DND-41 (cell line): ENCODE measurements at regions not wholly inside any gene's neighbourhood (a gene's known extent, or its start where the extent isn't known, plus 50 kb on each side); places are given as distances from the start of the nearest gene placed in this dataset.

ENCODE experiments used
- EZH2 ChIP-seq: IDR thresholded peaks from 3 replicates; pipeline ENCODE4 v1.6.1; 2012; ENCODE audit warnings: borderline replicate concordance, low read depth, mild to moderate bottlenecking, moderate library complexity, low read length, inconsistent platforms; ENCODE audit not compliant: severe bottlenecking
- TF ChIP-seq, protein P1 (sequence below): IDR thresholded peaks from 2 replicates; pipeline ENCODE4 v1.5.1; 2012; ENCODE audit warnings: borderline replicate concordance, low read length, moderate library complexity, mild to moderate bottlenecking; ENCODE audit not compliant: poor library complexity, severe bottlenecking; ENCODE audit errors: extremely low read depth

DNA sequence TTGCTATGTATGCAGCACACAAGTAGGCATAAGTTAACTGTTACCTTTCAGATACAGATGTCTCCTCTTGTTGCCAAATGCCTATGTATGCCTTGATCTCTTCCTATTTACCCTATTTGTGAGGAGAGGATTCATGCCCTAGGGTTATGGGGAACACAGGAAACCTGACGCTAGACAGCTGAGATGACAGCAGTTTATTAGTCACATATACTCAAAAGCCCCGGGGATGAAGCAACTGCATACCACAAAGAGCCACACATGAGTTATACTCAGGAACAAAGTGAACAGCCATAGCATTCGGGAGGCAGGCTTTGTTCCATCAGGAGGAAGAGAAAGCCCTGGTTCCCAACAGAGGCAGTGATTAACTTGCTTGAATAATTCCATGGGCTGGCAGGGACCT, 1011.7 kb upstream of the PCDH7 start:
- TF ChIP-seq, protein P1, sequence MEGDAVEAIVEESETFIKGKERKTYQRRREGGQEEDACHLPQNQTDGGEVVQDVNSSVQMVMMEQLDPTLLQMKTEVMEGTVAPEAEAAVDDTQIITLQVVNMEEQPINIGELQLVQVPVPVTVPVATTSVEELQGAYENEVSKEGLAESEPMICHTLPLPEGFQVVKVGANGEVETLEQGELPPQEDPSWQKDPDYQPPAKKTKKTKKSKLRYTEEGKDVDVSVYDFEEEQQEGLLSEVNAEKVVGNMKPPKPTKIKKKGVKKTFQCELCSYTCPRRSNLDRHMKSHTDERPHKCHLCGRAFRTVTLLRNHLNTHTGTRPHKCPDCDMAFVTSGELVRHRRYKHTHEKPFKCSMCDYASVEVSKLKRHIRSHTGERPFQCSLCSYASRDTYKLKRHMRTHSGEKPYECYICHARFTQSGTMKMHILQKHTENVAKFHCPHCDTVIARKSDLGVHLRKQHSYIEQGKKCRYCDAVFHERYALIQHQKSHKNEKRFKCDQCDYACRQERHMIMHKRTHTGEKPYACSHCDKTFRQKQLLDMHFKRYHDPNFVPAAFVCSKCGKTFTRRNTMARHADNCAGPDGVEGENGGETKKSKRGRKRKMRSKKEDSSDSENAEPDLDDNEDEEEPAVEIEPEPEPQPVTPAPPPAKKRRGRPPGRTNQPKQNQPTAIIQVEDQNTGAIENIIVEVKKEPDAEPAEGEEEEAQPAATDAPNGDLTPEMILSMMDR = no peak
- no peak for TF ChIP-seq EZH2
